GM19025 (cell line): ENCODE measurements at regions not wholly inside any gene's neighbourhood (a gene's known extent, or its start where the extent isn't known, plus 50 kb on each side); places are given as distances from the start of the nearest gene placed in this dataset.

ENCODE experiments used
- ATAC-seq: cut with Tn5 transposase; IDR thresholded peaks from one replicate; pipeline ENCODE4 v1.9.1; 2021; ENCODE audit warnings: mild to moderate bottlenecking, low read depth, moderate library complexity; ENCODE audit not compliant: unreplicated experiment

DNA sequence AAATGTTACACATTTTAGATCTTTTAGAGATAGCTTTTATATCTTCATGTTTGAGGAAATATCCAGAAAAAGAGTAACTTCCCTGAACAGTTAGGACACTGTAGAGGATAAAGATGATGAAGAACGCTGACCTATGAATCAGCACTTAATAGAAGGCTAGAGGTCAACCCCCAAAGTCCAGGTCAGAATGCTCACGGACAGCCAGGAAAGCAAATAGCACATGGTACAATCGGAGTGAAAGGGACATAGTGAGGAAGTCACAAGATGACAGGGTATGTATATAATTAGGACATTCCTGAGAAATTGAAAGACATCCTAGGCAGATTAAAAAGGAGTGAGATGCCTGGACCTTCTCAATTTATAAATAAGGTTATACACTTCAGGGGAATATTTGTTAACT lies 55.1 kb upstream of the CNTNAP4 start:
- no peak for ATAC-seq

DNA sequence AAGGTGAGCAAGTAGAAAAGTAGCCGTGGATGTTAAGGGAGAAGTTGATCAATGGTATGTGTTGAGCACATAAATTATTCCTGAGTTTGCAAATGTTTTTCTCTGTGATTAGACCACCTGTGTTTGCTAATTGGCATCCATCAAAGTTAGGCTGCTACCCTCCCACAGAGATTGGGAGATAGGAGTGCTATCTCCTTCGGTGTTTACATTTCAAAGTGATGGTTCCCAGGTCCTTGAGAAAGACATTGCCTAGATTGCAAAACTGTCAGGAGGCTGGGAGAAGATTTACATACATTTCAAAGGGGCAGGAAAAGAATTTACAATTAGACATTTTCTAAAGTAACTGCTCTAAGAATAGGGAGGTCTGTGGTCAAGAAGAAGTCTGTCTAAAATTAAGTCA lies 54.3 kb upstream of the CNTNAP4 start:
- no peak for ATAC-seq

DNA sequence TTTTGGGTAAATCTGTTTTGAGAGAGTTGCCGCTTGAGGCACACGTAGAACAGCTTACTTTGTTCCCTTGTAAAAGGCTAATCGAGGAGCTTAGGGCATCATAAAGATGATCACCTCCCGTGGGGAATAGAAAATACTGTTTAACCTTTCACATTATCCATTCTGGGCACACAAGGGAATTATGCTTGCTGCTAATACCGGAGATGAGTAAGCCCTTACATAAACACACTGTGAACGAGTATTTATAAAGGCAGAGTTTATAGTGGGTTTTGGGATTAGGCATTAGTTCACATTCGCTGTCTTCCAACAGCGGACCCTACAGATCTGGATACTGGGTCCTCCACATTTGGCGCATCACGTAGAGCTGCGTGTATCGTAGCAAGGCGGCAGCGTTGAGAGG lies 51.2 kb upstream of the CNTNAP4 start:
- ATAC-seq, result no peak

DNA sequence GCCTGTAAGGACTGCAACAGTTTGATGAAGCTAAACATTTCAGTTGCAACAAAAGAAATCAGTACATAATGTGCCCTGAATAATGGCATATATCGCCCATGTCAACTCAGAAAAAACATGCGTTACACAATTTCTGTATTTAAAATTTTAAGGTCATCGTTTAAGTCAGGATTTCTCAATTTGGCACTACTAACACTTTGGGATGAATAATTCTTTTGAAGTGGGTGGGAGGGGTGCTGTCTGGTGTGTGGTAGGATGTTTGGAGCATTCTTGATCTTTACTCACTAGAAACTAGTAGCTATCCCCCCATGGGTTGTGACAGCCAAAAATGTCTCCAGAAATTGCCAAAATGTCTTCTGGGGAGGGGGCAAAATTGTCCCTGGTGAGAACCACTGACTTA lies 50.7 kb upstream of the CNTNAP4 start:
- ATAC-seq, result no peak
